Naive thymus-derived CD4-positive, alpha-beta T cell (primary cell): ENCODE measurements at regions not wholly inside any gene's neighbourhood (a gene's known extent, or its start where the extent isn't known, plus 50 kb on each side); places are given as distances from the start of the nearest gene placed in this dataset.

Experiments used
- ATAC-seq: fragments of 150-1000 bp; cut with Tn5 transposase; 2 replicates; pipeline ENCODE4 v1.10.0; 2021; ENCODE audit warnings: mild to moderate bottlenecking, moderate library complexity
- CTCF ChIA-PET: fragments of 350-600 bp; sonication (Branson Sonifier 250); formaldehyde crosslinking; loops from one replicate; lab custom pipeline; 2021; ENCODE audit warnings: antibody characterized with exemption; lab: Charles Lee
- POLR2A ChIA-PET: fragments of 350-600 bp; sonication (Branson Sonifier 250); formaldehyde crosslinking; loops from one replicate; lab custom pipeline; 2021; ENCODE audit warnings: antibody characterized with exemption, inconsistent platforms; lab: Charles Lee
- DNase-seq, 9 donors: peaks; one replicate each; pipeline versions ENCODE4 v3.0.0 to v3.0.0-alpha.2; 2020 to 2022; ENCODE audit warnings: mixed read lengths in 1 of 9
- H3K27ac ChIP-seq: one replicate; pipeline ENCODE4 v1.7.0; 2013; ENCODE audit warnings: mild to moderate bottlenecking, low read depth, low read length, moderate library complexity
- H3K27me3 ChIP-seq, 2 donors: one replicate each; pipeline ENCODE4 v1.7.0; 2013; ENCODE audit warnings: low read length in 2 of 2, mild to moderate bottlenecking in 2 of 2, moderate library complexity in 2 of 2; ENCODE audit not compliant: control insufficient read depth in 2 of 2, insufficient read depth in 2 of 2
- H3K36me3 ChIP-seq, 3 experiments: 1 replicate in 2 of 3; 2 replicates in 1 of 3; pipeline ENCODE4 v1.7.0; 2013; ENCODE audit warnings: low read length in 3 of 3, mild to moderate bottlenecking in 3 of 3, moderate library complexity in 1 of 3; ENCODE audit not compliant: insufficient read depth in 3 of 3, control insufficient read depth in 2 of 3
- H3K4me1 ChIP-seq, 2 donors: one replicate each; pipeline ENCODE4 v1.7.0; 2013; ENCODE audit warnings: low read length in 2 of 2, mild to moderate bottlenecking in 2 of 2, moderate library complexity in 1 of 2; ENCODE audit not compliant: control insufficient read depth in 2 of 2, insufficient read depth in 2 of 2
- H3K4me3 ChIP-seq: 2 replicates; pipeline ENCODE4 v1.7.0; 2013; ENCODE audit warnings: mild to moderate bottlenecking, low read length
- H3K9me3 ChIP-seq, 3 experiments: 1 replicate in 2 of 3; 2 replicates in 1 of 3; pipeline ENCODE4 v1.7.0; 2013; ENCODE audit warnings: low read length in 3 of 3; ENCODE audit not compliant: control insufficient read depth in 2 of 3
- H3K27ac Mint-ChIP-seq, 9 donors: one replicate each; pipeline ENCODE4 v1.8.0; 2020 to 2022; ENCODE audit warnings: mixed read lengths in 9 of 9, mild to moderate bottlenecking in 8 of 9, moderate library complexity in 5 of 9, inconsistent platforms in 2 of 9
- H3K27me3 Mint-ChIP-seq, 5 donors: one replicate each; pipeline ENCODE4 v1.8.0; 2021 to 2022; ENCODE audit warnings: mixed read lengths in 5 of 5, mild to moderate bottlenecking in 1 of 5
- H3K36me3 Mint-ChIP-seq, 5 donors: one replicate each; pipeline ENCODE4 v1.8.0; 2020 to 2022; ENCODE audit warnings: mixed read lengths in 5 of 5, mild to moderate bottlenecking in 3 of 5, inconsistent platforms in 1 of 5
- H3K4me1 Mint-ChIP-seq, 7 donors: one replicate each; pipeline ENCODE4 v1.8.0; 2020 to 2022; ENCODE audit warnings: mixed read lengths in 7 of 7, mild to moderate bottlenecking in 3 of 7, inconsistent platforms in 1 of 7
- H3K4me3 Mint-ChIP-seq, 10 donors: one replicate each; pipeline ENCODE4 v1.8.0; 2020 to 2022; ENCODE audit warnings: mild to moderate bottlenecking in 10 of 10, mixed read lengths in 10 of 10, moderate library complexity in 6 of 10, inconsistent platforms in 2 of 10
- H3K9me3 Mint-ChIP-seq, 11 donors: one replicate each; pipeline ENCODE4 v1.8.0; 2020 to 2022; ENCODE audit warnings: mixed read lengths in 11 of 11, mild to moderate bottlenecking in 4 of 11, inconsistent platforms in 1 of 11, moderate library complexity in 1 of 11
- intact Hi-C, 2 donors: fragments of 100-400 bp; cut with micrococcal nuclease; formaldehyde crosslinking; loops; one replicate each; pipeline ENCODE4 v1.15.1; 2023

DNA sequence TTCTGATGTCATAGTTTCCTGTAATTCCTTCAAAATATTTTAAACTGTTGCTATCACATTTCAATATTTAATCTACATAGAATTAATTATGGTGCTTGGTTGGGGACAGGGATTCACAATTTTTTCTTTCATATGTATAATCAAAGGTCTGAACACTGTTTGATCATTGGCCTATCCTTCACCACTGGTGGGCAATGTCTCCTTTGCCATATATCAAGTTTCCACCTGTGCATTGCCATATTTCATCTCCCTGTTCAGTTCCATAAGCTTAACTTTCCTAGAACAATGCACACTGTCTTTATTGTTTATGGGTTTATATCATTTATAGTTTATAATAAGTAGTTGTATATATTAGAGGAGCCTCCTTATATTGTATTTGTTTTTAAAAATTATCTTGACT lies 374.9 kb upstream of the PTBP2 start:
- Histone ChIP-seq H3K27ac (no peak overlapping the region), H3K27me3 (no peaks in the 10 kb centered on the region), H3K9me3 (no peaks in the 10 kb centered on the region), H3K4me3 (no peak overlapping the region), H3K36me3 (no peaks in the 10 kb centered on the region), H3K4me1 (no peaks in the 10 kb centered on the region)
- H3K27me3 Mint-ChIP-seq = peaks cover 0 to 4% (median 0%) of the 10 kb centered on the region in 5 donors
- ChIA-PET POLR2A (no interaction called here), CTCF (no interaction called here)
- H3K9me3 Mint-ChIP-seq = peaks cover 0 to 11% (median 3%) of the 10 kb centered on the region in 11 donors
- no peak overlapping the region for H3K4me3 Mint-ChIP-seq
- DNase-seq (no peak), ATAC-seq (no peak)
- intact Hi-C loops = no loop called here
- H3K4me1 Mint-ChIP-seq = no peaks in the 10 kb centered on the region
- H3K27ac Mint-ChIP-seq = no peak overlapping the region
- no peaks in the 10 kb centered on the region for H3K36me3 Mint-ChIP-seq

DNA sequence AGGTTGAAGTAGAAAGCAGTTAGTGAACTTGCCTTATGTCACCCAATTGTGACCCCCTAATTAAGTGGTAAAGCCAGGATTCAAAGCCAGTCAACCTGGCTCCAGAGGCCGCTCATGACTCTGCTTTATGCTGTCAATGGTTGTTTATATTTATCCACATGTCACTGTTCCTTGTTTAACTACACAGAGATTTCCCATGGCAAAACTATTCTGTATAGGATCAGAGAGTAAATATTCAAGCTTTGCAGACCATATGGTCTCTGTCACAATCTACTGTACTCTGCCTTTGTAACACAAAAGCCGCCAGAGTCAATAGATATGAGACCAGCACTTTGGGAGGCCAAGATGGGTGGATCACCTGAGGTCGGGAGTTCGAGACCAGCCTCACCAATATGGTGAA lies 371.7 kb upstream of the PTBP2 start:
- ChIA-PET POLR2A (no interaction called here), CTCF (no interaction called here)
- Histone ChIP-seq H3K27me3 (no peaks in the 10 kb centered on the region), H3K27ac (no peak overlapping the region), H3K4me1 (no peaks in the 10 kb centered on the region), H3K4me3 (no peak overlapping the region), H3K9me3 (no peaks in the 10 kb centered on the region), H3K36me3 (no peaks in the 10 kb centered on the region)
- intact Hi-C loops = no loop called here
- H3K9me3 Mint-ChIP-seq = peaks cover 0 to 13% (median 0%) of the 10 kb centered on the region in 11 donors
- peaks cover 0 to 10% (median 0%) of the 10 kb centered on the region in 5 donors for H3K27me3 Mint-ChIP-seq
- H3K4me3 Mint-ChIP-seq = no peak overlapping the region
- no peaks in the 10 kb centered on the region for H3K4me1 Mint-ChIP-seq
- ATAC-seq (no peak), DNase-seq (no peak)
- no peaks in the 10 kb centered on the region for H3K36me3 Mint-ChIP-seq
- H3K27ac Mint-ChIP-seq = no peak overlapping the region

DNA sequence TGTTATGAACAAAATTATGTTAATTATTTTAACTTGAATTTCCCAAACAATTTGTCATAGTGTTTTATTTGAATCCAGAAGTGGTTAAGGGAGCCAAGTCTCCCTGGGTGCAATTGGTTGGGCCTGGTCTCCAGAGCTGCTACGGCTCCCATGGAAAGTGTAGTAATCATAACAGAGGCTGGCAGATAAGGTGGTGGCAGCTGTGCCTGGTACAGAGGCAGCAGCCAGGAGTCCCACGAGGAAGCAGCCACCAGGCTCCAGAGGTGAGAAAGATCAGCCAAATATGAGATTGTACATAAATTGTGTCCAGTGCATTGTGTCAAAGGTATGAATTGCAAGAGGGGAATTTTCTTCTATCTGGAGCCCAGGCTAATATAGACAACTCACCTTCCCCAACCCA lies 368.9 kb upstream of the PTBP2 start:
- Mint-ChIP-seq H3K36me3 (no peaks in the 10 kb centered on the region), H3K27ac (no peak overlapping the region), H3K4me3 (no peak overlapping the region), H3K4me1 (no peaks in the 10 kb centered on the region), H3K27me3 (peaks cover 0 to 11% (median 0%) of the 10 kb centered on the region in 5 donors), H3K9me3 (peaks cover 0 to 13% (median 0%) of the 10 kb centered on the region in 11 donors)
- DNase-seq (no peak), ATAC-seq (no peak)
- H3K9me3 ChIP-seq = no peaks in the 10 kb centered on the region
- no peak overlapping the region for H3K4me3 ChIP-seq
- CTCF ChIA-PET = no interaction called here
- POLR2A ChIA-PET = no interaction called here
- H3K36me3 ChIP-seq = no peaks in the 10 kb centered on the region
- intact Hi-C loops = no loop called here
- H3K27me3 ChIP-seq = no peaks in the 10 kb centered on the region
- no peak overlapping the region for H3K27ac ChIP-seq
- H3K4me1 ChIP-seq = no peaks in the 10 kb centered on the region

DNA sequence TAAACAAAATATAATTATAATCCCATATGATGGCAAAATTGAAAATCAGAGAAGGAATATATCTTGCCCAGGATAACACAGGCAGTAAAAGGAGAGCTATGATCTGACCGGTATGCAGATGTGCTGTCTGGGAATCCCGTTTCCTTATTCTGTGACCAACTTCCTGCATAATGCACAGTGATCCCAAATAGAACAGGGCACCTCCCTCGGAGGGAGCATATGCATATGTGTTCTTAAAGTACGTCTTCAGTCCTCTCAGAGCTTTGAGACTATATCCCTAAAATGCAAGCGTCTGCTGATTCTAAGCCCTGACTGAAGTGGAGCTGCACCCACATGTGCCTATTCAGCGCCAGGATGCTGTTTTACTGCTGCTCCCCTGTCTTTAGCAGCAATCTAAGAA lies 366.1 kb upstream of the PTBP2 start:
- Histone ChIP-seq H3K4me3 (no peak overlapping the region), H3K4me1 (no peaks in the 10 kb centered on the region), H3K9me3 (no peaks in the 10 kb centered on the region), H3K27me3 (no peaks in the 10 kb centered on the region), H3K36me3 (no peaks in the 10 kb centered on the region), H3K27ac (no peak overlapping the region)
- no peak for DNase-seq
- ChIA-PET POLR2A (no interaction called here), CTCF (no interaction called here)
- H3K36me3 Mint-ChIP-seq = no peaks in the 10 kb centered on the region
- H3K27me3 Mint-ChIP-seq = peaks cover 0 to 9% (median 0%) of the 10 kb centered on the region in 5 donors
- H3K4me3 Mint-ChIP-seq = no peak overlapping the region
- H3K4me1 Mint-ChIP-seq = no peaks in the 10 kb centered on the region
- ATAC-seq = no peak
- H3K27ac Mint-ChIP-seq = no peak overlapping the region
- peaks cover 0 to 13% (median 0%) of the 10 kb centered on the region in 11 donors for H3K9me3 Mint-ChIP-seq
- intact Hi-C loops = no loop called here

DNA sequence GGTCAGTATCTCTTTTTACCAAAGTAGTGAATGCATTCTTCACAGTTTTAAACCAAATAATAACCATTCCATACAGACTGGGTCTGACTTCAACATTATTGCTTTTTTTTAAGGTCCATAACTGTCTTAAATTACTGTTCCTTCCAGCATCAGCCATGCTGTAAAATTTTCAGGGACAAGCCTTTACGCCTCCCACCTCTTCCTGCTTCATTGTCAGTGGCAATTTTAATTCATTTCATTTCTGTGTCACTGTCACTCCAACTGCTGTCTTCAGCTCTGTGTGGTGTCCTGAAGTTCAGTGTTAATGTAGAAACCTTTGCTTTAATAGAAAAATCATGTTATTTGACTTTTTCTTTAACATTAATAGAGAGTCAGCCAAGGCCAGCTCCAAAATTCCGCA lies 365.6 kb upstream of the PTBP2 start:
- Mint-ChIP-seq H3K4me3 (no peak overlapping the region), H3K36me3 (no peaks in the 10 kb centered on the region), H3K27me3 (peaks cover 0 to 7% (median 0%) of the 10 kb centered on the region in 5 donors), H3K9me3 (peaks cover 0 to 13% (median 0%) of the 10 kb centered on the region in 11 donors), H3K4me1 (no peaks in the 10 kb centered on the region), H3K27ac (no peak overlapping the region)
- no peak for DNase-seq
- ChIA-PET CTCF (no interaction called here), POLR2A (no interaction called here)
- no peak overlapping the region for H3K4me3 ChIP-seq
- no peaks in the 10 kb centered on the region for H3K4me1 ChIP-seq
- no peaks in the 10 kb centered on the region for H3K27me3 ChIP-seq
- no peak for ATAC-seq
- intact Hi-C loops = no loop called here
- no peaks in the 10 kb centered on the region for H3K36me3 ChIP-seq
- H3K27ac ChIP-seq = no peak overlapping the region
- no peaks in the 10 kb centered on the region for H3K9me3 ChIP-seq

DNA sequence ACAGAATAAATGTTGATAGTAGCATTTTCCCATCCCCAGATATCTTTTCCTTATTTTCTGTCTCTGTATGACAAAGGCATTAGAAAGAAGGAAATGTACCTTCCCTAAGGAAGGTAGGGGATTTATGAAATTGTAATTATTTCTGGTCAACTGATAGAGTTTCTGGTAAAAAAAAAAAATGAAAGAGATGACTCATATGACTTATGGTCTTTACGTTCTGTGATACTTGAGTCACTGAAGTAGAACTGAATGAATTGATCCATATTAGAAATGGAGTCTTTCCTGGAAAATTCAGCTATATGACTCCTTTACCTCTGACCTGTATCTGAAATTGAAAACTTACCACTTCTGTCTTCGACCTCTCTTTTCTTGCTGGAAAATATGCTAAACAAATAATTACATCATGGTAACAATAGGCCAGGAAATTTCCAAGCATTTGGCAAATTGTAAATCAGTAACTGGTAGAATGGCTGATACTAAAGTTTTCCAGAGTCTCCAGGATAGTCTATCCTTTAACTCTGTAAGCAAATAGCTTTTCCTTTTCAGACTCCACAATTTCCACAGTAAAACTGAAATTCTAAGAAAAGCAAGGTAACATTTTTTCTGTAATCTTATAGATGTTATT lies 364.3 kb upstream of the PTBP2 start:
- Mint-ChIP-seq H3K36me3 (no peaks in the 10 kb centered on the region), H3K27me3 (peaks cover 0 to 7% (median 0%) of the 10 kb centered on the region in 5 donors), H3K9me3 (peaks cover 0 to 13% (median 1%) of the 10 kb centered on the region in 11 donors), H3K27ac (no peak overlapping the region), H3K4me3 (no peak overlapping the region), H3K4me1 (peaks cover 0 to 4% (median 0%) of the 10 kb centered on the region in 7 donors)
- ChIA-PET POLR2A (no interaction called here), CTCF (interaction anchor here (0.7 kb wide), 1 partner anchor 39 kb away, joined by 4 read pairs; no protein-coding TSS in a partner anchor)
- Histone ChIP-seq H3K36me3 (no peaks in the 10 kb centered on the region), H3K9me3 (no peaks in the 10 kb centered on the region), H3K4me1 (no peaks in the 10 kb centered on the region), H3K4me3 (no peak overlapping the region), H3K27ac (no peak overlapping the region), H3K27me3 (no peaks in the 10 kb centered on the region)
- intact Hi-C loops = no loop called here
- ATAC-seq (no peak), DNase-seq (no peak)

DNA sequence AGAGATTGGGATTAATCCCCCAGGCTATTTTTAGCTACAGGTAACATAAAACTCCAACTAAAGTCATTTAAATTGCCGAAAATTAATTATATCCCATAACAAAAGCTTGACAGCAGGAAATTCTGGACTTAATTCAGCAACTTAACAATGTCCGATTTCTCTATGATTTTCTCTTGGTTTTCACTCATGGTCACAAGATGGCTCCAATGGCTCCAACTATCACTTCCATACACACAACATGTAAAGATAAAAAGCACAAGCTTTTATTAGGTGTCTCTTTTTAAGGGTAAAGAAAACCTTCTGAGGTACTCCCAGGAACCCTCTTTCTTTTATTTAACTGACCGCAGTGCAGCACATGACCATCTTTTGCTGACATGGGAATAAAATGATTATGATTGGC lies 363.5 kb upstream of the PTBP2 start:
- H3K36me3 ChIP-seq = no peaks in the 10 kb centered on the region
- POLR2A ChIA-PET = no interaction called here
- peaks cover 0 to 7% (median 0%) of the 10 kb centered on the region in 5 donors for H3K27me3 Mint-ChIP-seq
- intact Hi-C loops = no loop called here
- CTCF ChIA-PET = no interaction called here
- ATAC-seq (no peak), DNase-seq (no peak)
- H3K27me3 ChIP-seq = no peaks in the 10 kb centered on the region
- peaks cover 0 to 11% (median 0%) of the 10 kb centered on the region in 7 donors for H3K4me1 Mint-ChIP-seq
- no peak overlapping the region for H3K27ac ChIP-seq
- H3K4me3 ChIP-seq = no peak overlapping the region
- no peak overlapping the region for H3K27ac Mint-ChIP-seq
- H3K4me1 ChIP-seq = no peaks in the 10 kb centered on the region
- H3K4me3 Mint-ChIP-seq = no peak overlapping the region
- peaks cover 0 to 13% (median 2%) of the 10 kb centered on the region in 11 donors for H3K9me3 Mint-ChIP-seq
- H3K36me3 Mint-ChIP-seq = no peaks in the 10 kb centered on the region
- H3K9me3 ChIP-seq = no peaks in the 10 kb centered on the region
